HEK293T (cell line): ENCODE measurements at regions not wholly inside any gene's neighbourhood (a gene's known extent, or its start where the extent isn't known, plus 50 kb on each side); places are given as distances from the start of the nearest gene placed in this dataset.

ENCODE experiments used
- FOXA1 ChIP-seq: fragments of 450-650 bp; IDR thresholded peaks from 2 replicates; pipeline ENCODE4 v1.6.1; 2016; ENCODE audit warnings: mild to moderate bottlenecking
- FOXM1 ChIP-seq: fragments of 450-650 bp; IDR thresholded peaks from 2 replicates; pipeline ENCODE4 v1.6.1; 2017; ENCODE audit warnings: mild to moderate bottlenecking, borderline replicate concordance
- LEF1 ChIP-seq: fragments of 450-650 bp; IDR thresholded peaks from 2 replicates; pipeline ENCODE4 v1.6.1; 2017; ENCODE audit warnings: mild to moderate bottlenecking, borderline replicate concordance
- TARDBP ChIP-seq: fragments of 450-650 bp; IDR thresholded peaks from 2 replicates; pipeline ENCODE4 v1.6.1; 2016

DNA sequence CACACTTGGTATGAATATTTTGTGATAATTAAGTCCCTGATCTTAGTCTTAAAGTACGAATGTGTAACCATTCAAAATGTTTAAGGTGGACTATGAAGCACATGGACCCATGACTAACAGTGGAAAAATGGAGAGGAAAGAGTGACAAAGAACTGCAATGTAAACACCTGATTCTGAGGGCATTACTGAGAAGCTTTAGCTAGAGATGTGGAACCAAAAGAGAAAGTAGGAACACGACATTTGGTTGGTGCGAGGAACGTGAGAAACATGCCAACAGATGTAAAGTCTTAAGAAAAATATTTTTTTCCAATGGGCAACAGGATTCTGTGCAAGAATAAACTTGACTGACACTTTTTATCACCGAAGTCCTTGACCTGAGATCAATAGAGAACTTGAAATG is 1618.6 kb downstream of the DPP10 start:
- TF ChIP-seq TARDBP (no peak), FOXA1 (no peak), LEF1 (no peak), FOXM1 (no peak)
